ENCODE measurements at regions not wholly inside any gene's neighbourhood (a gene's known extent, or its start where the extent isn't known, plus 50 kb on each side); places are given as distances from the start of the nearest gene placed in this dataset.

DNA sequence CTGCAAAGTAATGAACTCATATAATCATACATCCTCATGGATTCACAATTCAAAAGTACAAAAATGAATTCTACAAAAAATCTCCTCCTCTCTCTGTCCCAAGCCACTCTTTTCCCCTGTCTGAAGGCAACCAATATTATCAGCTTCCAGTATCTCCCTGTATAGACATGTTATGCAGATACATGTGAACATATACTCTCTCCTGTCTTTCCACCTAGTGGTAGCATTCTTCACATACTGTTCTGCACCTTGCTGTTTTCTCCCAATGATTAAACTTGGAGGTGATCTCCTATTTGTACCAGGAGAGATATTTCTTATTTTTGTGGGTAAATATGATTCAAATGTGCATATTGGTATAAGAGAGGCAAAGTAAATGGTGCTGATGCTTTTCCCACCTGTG lies 416.4 kb downstream of the EPM2A start:
- TF ChIP-seq, protein P1, sequence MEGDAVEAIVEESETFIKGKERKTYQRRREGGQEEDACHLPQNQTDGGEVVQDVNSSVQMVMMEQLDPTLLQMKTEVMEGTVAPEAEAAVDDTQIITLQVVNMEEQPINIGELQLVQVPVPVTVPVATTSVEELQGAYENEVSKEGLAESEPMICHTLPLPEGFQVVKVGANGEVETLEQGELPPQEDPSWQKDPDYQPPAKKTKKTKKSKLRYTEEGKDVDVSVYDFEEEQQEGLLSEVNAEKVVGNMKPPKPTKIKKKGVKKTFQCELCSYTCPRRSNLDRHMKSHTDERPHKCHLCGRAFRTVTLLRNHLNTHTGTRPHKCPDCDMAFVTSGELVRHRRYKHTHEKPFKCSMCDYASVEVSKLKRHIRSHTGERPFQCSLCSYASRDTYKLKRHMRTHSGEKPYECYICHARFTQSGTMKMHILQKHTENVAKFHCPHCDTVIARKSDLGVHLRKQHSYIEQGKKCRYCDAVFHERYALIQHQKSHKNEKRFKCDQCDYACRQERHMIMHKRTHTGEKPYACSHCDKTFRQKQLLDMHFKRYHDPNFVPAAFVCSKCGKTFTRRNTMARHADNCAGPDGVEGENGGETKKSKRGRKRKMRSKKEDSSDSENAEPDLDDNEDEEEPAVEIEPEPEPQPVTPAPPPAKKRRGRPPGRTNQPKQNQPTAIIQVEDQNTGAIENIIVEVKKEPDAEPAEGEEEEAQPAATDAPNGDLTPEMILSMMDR (conservative IDR thresholded peaks at IDR 0.05) = no peak
- TF ChIP-seq ZFX (IDR thresholded peaks at IDR 0.05) = no peak

DNA sequence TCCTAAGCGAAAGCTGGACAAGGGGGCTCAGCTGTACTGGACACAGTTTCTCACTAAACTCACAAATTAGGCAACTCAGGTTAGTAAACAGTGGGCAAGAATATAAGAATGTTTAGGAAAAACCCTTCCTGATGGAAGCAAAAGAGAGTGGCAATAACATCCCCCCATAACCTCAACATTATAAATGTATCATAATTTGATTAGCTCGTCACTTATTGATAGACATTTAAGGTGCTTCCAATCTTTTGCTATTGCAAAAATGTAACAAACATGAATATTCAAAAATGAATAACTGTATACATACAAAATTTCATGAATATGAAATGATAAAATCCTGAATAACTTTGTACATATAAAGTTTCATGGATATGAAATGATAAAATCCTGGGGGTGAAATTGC lies 415.7 kb downstream of the EPM2A start:
- TF ChIP-seq ZFX (IDR thresholded peaks at IDR 0.05) = no peak
- TF ChIP-seq, protein P1 (conservative IDR thresholded peaks at IDR 0.05) = no peak
- H3K27ac ChIP-seq = no peak overlapping the region

More for the DNA sequence above, 416.4 kb downstream of the EPM2A start:
- H3K27ac ChIP-seq = no peak overlapping the region

DNA sequence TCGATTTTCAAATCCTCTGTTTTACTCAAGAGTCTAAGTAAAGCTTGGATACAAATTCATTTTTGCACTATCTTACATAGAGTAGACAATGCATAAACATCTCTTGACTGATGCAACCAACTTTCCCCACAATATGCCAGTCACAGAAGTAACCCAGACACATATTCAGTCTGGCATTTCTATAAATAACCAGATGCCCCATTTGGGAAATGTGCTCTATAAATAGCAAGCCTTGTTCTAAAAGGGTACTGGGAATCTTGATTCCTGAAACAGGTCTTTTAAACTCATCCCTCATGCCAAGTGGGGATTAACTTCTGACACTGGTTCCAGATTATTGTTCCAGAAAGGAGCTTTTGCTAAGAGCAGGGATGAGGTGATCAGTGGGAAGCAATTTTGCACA lies 411.7 kb downstream of the EPM2A start:
- TF ChIP-seq ZFX (IDR thresholded peaks at IDR 0.05) = no peak
- TF ChIP-seq, protein P1 (conservative IDR thresholded peaks at IDR 0.05) = no peak
- H3K27ac ChIP-seq = no peak overlapping the region

DNA sequence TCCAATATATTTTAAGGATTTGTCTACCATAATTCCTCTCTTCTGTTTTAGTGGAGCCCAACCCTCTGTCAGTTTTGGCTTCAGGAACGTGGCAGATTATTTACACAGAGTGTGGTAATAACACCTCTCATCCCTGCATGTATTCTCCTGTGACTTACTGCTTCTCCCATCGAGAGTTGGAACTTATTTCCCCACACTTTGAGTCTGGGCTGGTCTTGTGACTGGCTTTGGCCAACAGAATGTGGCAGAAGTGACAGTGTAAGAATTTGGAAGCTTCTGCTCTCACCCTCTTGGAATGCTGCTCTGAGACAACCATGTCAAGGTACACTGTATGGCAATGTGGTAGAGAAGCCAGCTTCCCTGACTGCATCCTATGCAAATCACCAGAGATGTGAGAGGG lies 407.7 kb downstream of the EPM2A start:
- no peak for TF ChIP-seq ZFX (IDR thresholded peaks at IDR 0.05)
- TF ChIP-seq, protein P1 (conservative IDR thresholded peaks at IDR 0.05) = no peak
- H3K27ac ChIP-seq = no peak overlapping the region

DNA sequence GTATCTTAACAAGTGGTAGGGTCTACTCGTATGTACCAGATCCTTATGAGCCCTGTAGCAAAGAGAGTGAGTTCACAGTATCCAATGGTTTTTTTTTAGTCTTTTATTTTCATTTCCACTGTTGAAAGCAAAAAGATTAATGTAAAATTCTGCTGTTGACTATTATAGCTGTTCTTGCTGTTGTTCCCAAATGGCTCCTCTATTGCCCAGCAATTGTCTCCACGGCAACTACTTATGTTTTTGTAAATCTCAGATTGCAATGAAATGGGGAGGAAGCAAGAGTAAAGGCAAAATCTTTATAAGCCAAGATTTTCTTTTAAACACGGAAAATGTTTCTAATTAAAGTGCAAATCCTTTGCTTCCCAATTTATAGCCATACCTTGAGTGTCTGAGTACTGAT lies 406.1 kb downstream of the EPM2A start:
- no peak overlapping the region for H3K27ac ChIP-seq
- no peak for TF ChIP-seq ZFX (IDR thresholded peaks at IDR 0.05)
- TF ChIP-seq, protein P1 (conservative IDR thresholded peaks at IDR 0.05) = no peak

DNA sequence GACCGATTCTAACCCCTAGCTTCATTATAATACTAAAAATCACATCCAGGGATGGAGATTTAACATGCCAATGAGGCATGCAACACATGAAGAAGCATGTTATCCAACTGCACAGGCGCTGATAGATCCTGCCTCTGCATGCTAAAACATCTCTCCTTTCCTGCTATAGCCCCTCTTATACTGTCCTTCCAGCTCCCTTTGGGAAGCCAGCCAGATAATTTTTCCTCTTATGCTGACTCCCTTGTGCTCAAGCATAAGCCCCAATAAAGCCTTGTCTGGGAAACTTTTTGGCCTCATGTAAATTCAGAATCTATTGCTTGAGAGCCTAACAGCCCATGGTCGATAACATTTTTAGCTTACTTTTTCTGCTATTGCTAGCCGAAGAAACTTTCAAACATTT lies 404.3 kb downstream of the EPM2A start:
- TF ChIP-seq, protein P1 (conservative IDR thresholded peaks at IDR 0.05) = no peak
- TF ChIP-seq ZFX (IDR thresholded peaks at IDR 0.05) = no peak
- H3K27ac ChIP-seq = no peak overlapping the region

DNA sequence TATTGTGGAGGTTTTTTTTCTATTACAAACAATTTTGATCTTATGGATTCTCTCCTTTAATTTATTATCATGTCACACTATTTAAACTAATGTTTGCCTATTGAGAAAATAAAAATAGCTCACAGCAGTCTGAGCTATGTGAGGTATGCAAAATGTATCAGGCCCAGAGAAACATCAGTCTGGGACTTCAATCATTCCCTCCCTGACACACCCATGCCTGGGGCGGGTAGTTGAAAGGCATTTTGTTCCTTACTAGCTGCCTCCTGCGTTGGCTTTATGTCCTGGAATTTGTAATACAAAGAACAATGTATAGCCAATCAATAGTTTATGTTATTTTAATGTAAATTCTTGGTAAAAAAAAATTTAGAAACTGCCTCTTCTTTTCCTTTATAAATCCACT lies 403.3 kb downstream of the EPM2A start:
- no peak for TF ChIP-seq ZFX (IDR thresholded peaks at IDR 0.05)
- TF ChIP-seq, protein P1 (conservative IDR thresholded peaks at IDR 0.05) = no peak
- H3K27ac ChIP-seq = no peak overlapping the region

All from C4-2B (cell line).